ENCODE measurements at regions not wholly inside any gene's neighbourhood (a gene's known extent, or its start where the extent isn't known, plus 50 kb on each side); places are given as distances from the start of the nearest gene placed in this dataset.

GRCh38 chr6:15796130-15796771 is 133.4 kb upstream of the DTNBP1 start:
- no peak for DNase-seq

- no peak for DNase-seq
Measured at GRCh38 chr6:15793826-15794225, 131.0 kb upstream of the DTNBP1 start.

- no peak for DNase-seq
Measured at GRCh38 chr6:15793288-15793687, 130.5 kb upstream of the DTNBP1 start.

- no peak for DNase-seq
Measured at GRCh38 chr6:15792842-15793241, 130.0 kb upstream of the DTNBP1 start.

GRCh38 chr6:15791448-15792181 is 128.8 kb upstream of the DTNBP1 start:
- peak; percentile 55 for DNase-seq

GRCh38 chr6:15790116-15790515 is 127.3 kb upstream of the DTNBP1 start:
- DNase-seq: no peak

- DNase-seq: no peak
Measured at GRCh38 chr6:15786846-15787245, 124.0 kb upstream of the DTNBP1 start.

- DNase-seq: no peak
Measured at GRCh38 chr6:15783484-15783883, 120.7 kb upstream of the DTNBP1 start.

GRCh38 chr6:15781890-15782289 is 119.1 kb upstream of the DTNBP1 start:
- no peak for DNase-seq

GRCh38 chr6:15781333-15781732 is 118.5 kb upstream of the DTNBP1 start:
- no peak for DNase-seq

- DNase-seq: no peak
Measured at GRCh38 chr6:15780437-15780836, 117.6 kb upstream of the DTNBP1 start.

- no peak for DNase-seq
Measured at GRCh38 chr6:15779726-15780125, 116.9 kb upstream of the DTNBP1 start.

GRCh38 chr6:15776458-15776980 is 113.7 kb upstream of the DTNBP1 start:
- DNase-seq: no peak

GRCh38 chr6:15775741-15776140 is 112.9 kb upstream of the DTNBP1 start:
- DNase-seq: no peak

GRCh38 chr6:15775076-15775634 is 112.3 kb upstream of the DTNBP1 start:
- DNase-seq: no peak

GRCh38 chr6:15773806-15774410 is 111.1 kb upstream of the DTNBP1 start:
- DNase-seq: no peak

- DNase-seq: no peak
Measured at GRCh38 chr6:15770347-15771143, 107.7 kb upstream of the DTNBP1 start.

GRCh38 chr6:15769511-15770018 is 106.7 kb upstream of the DTNBP1 start:
- peak; percentile 77 for DNase-seq

GRCh38 chr6:15768999-15769398 is 106.2 kb upstream of the DTNBP1 start:
- DNase-seq: no peak

- DNase-seq: peak; percentile 23
Measured at GRCh38 chr6:15763837-15764236, 101.0 kb upstream of the DTNBP1 start.

- DNase-seq: no peak
Measured at GRCh38 chr6:15763364-15763763, 100.5 kb upstream of the DTNBP1 start.

GRCh38 chr6:15761045-15761502 is 98.2 kb upstream of the DTNBP1 start:
- no peak for DNase-seq

All from DMS 273 treated with DMSO at 0.1 percent for 48 hours (cell line).